ENCODE measurements at regions not wholly inside any gene's neighbourhood (a gene's known extent, or its start where the extent isn't known, plus 50 kb on each side); places are given as distances from the start of the nearest gene placed in this dataset.

DNA sequence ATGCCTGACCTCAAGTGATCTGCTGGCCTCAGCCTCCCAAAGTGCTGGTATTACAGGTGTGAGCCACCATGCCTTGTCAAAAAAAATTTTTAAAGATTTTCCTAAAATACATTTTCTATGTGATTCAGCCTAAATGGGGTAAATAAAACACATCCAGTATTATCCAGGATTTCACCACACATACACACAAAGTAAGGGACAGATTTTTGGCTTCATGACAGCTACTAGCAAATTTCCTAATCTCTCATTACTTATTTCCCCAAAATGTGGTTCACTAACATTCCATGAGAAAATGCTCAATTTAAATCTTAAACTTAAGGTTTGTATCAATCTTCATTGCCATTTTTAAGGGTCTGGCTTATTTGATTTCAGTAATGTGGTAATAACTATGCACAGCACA is 348.5 kb upstream of the INTU start:
- ChIA-PET POLR2A (no interaction called here), CTCF (no interaction called here)
- Mint-ChIP-seq H3K27me3 (no peaks in the 10 kb centered on the region), H3K4me1 (ENCODE audit: low read depth) (no peaks in the 10 kb centered on the region), H3K9me3 (no peaks in the 10 kb centered on the region), H3K4me3 (no peak overlapping the region), H3K27ac (no peak overlapping the region), H3K36me3 (ENCODE audit: low read depth) (no peaks in the 10 kb centered on the region)
- DNase-seq (no peak), ATAC-seq (no peak)
- TF ChIP-seq, protein P1, sequence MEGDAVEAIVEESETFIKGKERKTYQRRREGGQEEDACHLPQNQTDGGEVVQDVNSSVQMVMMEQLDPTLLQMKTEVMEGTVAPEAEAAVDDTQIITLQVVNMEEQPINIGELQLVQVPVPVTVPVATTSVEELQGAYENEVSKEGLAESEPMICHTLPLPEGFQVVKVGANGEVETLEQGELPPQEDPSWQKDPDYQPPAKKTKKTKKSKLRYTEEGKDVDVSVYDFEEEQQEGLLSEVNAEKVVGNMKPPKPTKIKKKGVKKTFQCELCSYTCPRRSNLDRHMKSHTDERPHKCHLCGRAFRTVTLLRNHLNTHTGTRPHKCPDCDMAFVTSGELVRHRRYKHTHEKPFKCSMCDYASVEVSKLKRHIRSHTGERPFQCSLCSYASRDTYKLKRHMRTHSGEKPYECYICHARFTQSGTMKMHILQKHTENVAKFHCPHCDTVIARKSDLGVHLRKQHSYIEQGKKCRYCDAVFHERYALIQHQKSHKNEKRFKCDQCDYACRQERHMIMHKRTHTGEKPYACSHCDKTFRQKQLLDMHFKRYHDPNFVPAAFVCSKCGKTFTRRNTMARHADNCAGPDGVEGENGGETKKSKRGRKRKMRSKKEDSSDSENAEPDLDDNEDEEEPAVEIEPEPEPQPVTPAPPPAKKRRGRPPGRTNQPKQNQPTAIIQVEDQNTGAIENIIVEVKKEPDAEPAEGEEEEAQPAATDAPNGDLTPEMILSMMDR (IDR thresholded peaks at IDR 0.05): no peak
- intact Hi-C loops (cut with micrococcal nuclease): no loop called here

DNA sequence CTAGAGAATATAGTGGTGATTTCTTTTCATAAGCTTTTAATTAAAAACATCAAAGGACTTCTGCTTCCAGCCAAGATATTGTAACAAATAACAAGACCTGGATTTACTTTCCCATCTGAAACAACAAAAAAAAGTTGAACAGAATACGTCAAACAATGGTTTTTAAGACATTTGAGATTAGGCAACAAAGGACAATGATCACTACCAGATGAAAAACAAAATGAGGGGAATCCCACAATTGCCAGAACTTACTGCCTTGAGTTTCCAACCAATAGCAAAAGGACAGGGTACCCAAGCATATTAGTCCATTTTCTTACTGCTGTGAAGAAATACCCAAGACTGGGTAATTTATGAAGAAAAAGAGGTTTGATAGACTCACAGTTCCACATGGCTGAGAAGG is 341.4 kb upstream of the INTU start:
- no peak for DNase-seq
- H3K27ac Mint-ChIP-seq: no peak overlapping the region
- H3K4me3 Mint-ChIP-seq: no peak overlapping the region
- no peaks in the 10 kb centered on the region for H3K4me1 Mint-ChIP-seq (ENCODE audit: low read depth)
- ATAC-seq: no peak
- intact Hi-C loops (cut with micrococcal nuclease): no loop called here
- ChIA-PET CTCF (no interaction called here), POLR2A (no interaction called here)
- H3K36me3 Mint-ChIP-seq (ENCODE audit: low read depth): no peaks in the 10 kb centered on the region
- peaks cover 14% of the 10 kb centered on the region for H3K9me3 Mint-ChIP-seq
- TF ChIP-seq, protein P1 (IDR thresholded peaks at IDR 0.05): no peak
- H3K27me3 Mint-ChIP-seq: no peaks in the 10 kb centered on the region

- no peaks in the 10 kb centered on the region for H3K4me1 Mint-ChIP-seq (ENCODE audit: low read depth)
- ATAC-seq (no peak), DNase-seq (no peak)
- H3K9me3 Mint-ChIP-seq: peaks cover 18% of the 10 kb centered on the region
- POLR2A ChIA-PET: no interaction called here
- H3K4me3 Mint-ChIP-seq: no peak overlapping the region
- TF ChIP-seq, protein P1 (IDR thresholded peaks at IDR 0.05): no peak
- H3K27me3 Mint-ChIP-seq: no peaks in the 10 kb centered on the region
- H3K36me3 Mint-ChIP-seq (ENCODE audit: low read depth): no peaks in the 10 kb centered on the region
- H3K27ac Mint-ChIP-seq: no peak overlapping the region
- intact Hi-C loops (cut with micrococcal nuclease): no loop called here
- CTCF ChIA-PET: no interaction called here
Observed at GRCh38 chr4:127293496-127293895, 339.3 kb upstream of the INTU start.

- H3K4me1 Mint-ChIP-seq (ENCODE audit: low read depth): no peaks in the 10 kb centered on the region
- H3K27ac Mint-ChIP-seq: no peak overlapping the region
- H3K36me3 Mint-ChIP-seq (ENCODE audit: low read depth): no peaks in the 10 kb centered on the region
- POLR2A ChIA-PET: no interaction called here
- H3K4me3 Mint-ChIP-seq: no peak overlapping the region
- peaks cover 8% of the 10 kb centered on the region for H3K9me3 Mint-ChIP-seq
- DNase-seq (no peak), ATAC-seq (no peak)
- intact Hi-C loops (cut with micrococcal nuclease): no loop called here
- TF ChIP-seq, protein P1 (IDR thresholded peaks at IDR 0.05): no peak
- H3K27me3 Mint-ChIP-seq: no peaks in the 10 kb centered on the region
- CTCF ChIA-PET: no interaction called here
Observed at GRCh38 chr4:127304356-127304755, 328.4 kb upstream of the INTU start.

DNA sequence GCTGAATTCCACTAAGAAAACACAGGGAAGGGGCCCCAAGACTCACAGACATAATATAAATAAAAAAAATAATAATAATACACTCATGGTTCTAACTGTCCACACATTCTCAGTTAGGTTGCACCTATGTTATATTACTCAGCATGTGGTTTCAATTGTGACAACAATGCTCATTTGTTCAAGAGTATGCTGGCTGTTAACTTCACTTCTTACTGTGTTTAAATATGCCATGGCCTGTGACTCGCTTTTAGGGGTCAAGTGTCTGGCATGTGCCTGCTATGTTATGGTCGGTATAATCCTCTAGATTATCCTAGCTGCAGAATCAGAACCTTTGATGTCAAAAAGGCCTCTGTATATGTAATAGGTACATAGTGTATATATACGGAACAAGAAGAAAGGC is 324.8 kb upstream of the INTU start:
- intact Hi-C loops (cut with micrococcal nuclease): no loop called here
- ChIA-PET POLR2A (no interaction called here), CTCF (no interaction called here)
- Mint-ChIP-seq H3K36me3 (ENCODE audit: low read depth) (no peaks in the 10 kb centered on the region), H3K27me3 (no peaks in the 10 kb centered on the region), H3K9me3 (peaks cover 19% of the 10 kb centered on the region), H3K4me1 (ENCODE audit: low read depth) (no peaks in the 10 kb centered on the region), H3K27ac (no peak overlapping the region), H3K4me3 (no peak overlapping the region)
- ATAC-seq: no peak
- DNase-seq: no peak
- TF ChIP-seq, protein P1 (IDR thresholded peaks at IDR 0.05): no peak
